Sigmoid colon (tissue), 3 donors: ENCODE measurements at regions not wholly inside any gene's neighbourhood (a gene's known extent, or its start where the extent isn't known, plus 50 kb on each side); places are given as distances from the start of the nearest gene placed in this dataset.

Source experiments
- CTCF ChIP-seq, 4 experiments: fragments of 450-650 bp in 3 of 4; fragments of 200-600 bp in 1 of 4; IDR thresholded peaks; one replicate each; pipeline ENCODE4 v1.5.1; 2016 to 2019; ENCODE audit warnings: antibody characterized with exemption in 4 of 4, mild to moderate bottlenecking in 3 of 4, moderate library complexity in 2 of 4
- POLR2A ChIP-seq, 2 donors: fragments of 450-650 bp; IDR thresholded peaks; one replicate each; pipeline ENCODE4 v1.6.1; 2016; ENCODE audit warnings: antibody characterized with exemption in 2 of 2, mild to moderate bottlenecking in 2 of 2, moderate library complexity in 2 of 2

GRCh38 chr11:121927097-121927785 is 188.8 kb downstream of the BLID start:
- TF ChIP-seq POLR2A (IDR thresholded peaks at IDR 0.05) (no peak), CTCF (IDR thresholded peaks at IDR 0.05) (no peak)
